DMS153 treated with DMSO at 0.1 percent for 48 hours (cell line): ENCODE measurements at regions not wholly inside any gene's neighbourhood (a gene's known extent, or its start where the extent isn't known, plus 50 kb on each side); places are given as distances from the start of the nearest gene placed in this dataset.
"Not testable (repeated sequence)": the region's sequence is repeated elsewhere in the genome, so short reads cannot be mapped to it uniquely, and the experiment has no call there.

Experiments used
- DNase-seq: peaks from one replicate; lab custom pipeline; 2025; ENCODE audit not compliant: unreplicated experiment; lab: John Stamatoyannopoulos, UW

GRCh38 chr18:75775121-75775520 lies 347.6 kb upstream of the SMIM21 start:
- DNase-seq = no peak

- DNase-seq = no peak
These were observed 346.1 kb upstream of the SMIM21 start for GRCh38 chr18:75773618-75774017.

GRCh38 chr18:75762758-75763157 lies 335.3 kb upstream of the SMIM21 start:
- DNase-seq = no peak

GRCh38 chr18:75760208-75760607 lies 332.7 kb upstream of the SMIM21 start:
- DNase-seq = no peak

- no peak for DNase-seq
These were observed 330.4 kb upstream of the SMIM21 start for GRCh38 chr18:75757951-75758350.

- DNase-seq = no peak
These were observed 326.9 kb upstream of the SMIM21 start for GRCh38 chr18:75754433-75754832.

- DNase-seq = no peak
These were observed 326.2 kb upstream of the SMIM21 start for GRCh38 chr18:75753753-75754152.

- DNase-seq = no peak
These were observed 325.3 kb upstream of the SMIM21 start for GRCh38 chr18:75752740-75753263.

GRCh38 chr18:75745147-75745546 lies 317.6 kb upstream of the SMIM21 start:
- DNase-seq = no peak

GRCh38 chr18:75742516-75742915 lies 315.0 kb upstream of the SMIM21 start:
- DNase-seq = no peak

- no peak for DNase-seq
These were observed 312.2 kb upstream of the SMIM21 start for GRCh38 chr18:75739682-75740081.

- no peak for DNase-seq
These were observed 307.8 kb upstream of the SMIM21 start for GRCh38 chr18:75735291-75735690.

GRCh38 chr18:75730249-75730648 lies 302.7 kb upstream of the SMIM21 start:
- no peak for DNase-seq

GRCh38 chr18:75728621-75729020 lies 301.1 kb upstream of the SMIM21 start:
- DNase-seq = no peak

- peak; percentile 19 for DNase-seq
These were observed 300.0 kb upstream of the SMIM21 start for GRCh38 chr18:75727456-75727855.

- DNase-seq = no peak
These were observed 296.2 kb upstream of the SMIM21 start for GRCh38 chr18:75723521-75724340.

- no peak for DNase-seq
These were observed 287.3 kb upstream of the SMIM21 start for GRCh38 chr18:75714766-75715165.

- not testable (repeated sequence) for DNase-seq
These were observed 284.8 kb upstream of the SMIM21 start for GRCh38 chr18:75712124-75712867.

GRCh38 chr18:75700561-75700960 lies 273.1 kb upstream of the SMIM21 start:
- DNase-seq = no peak

GRCh38 chr18:75698861-75699260 lies 271.4 kb upstream of the SMIM21 start:
- no peak for DNase-seq

- DNase-seq = no peak
These were observed 270.0 kb upstream of the SMIM21 start for GRCh38 chr18:75697493-75697892.

GRCh38 chr18:75696391-75696790 lies 268.9 kb upstream of the SMIM21 start:
- DNase-seq = no peak
